Peyer's patch (tissue), 4 donors: ENCODE measurements at regions not wholly inside any gene's neighbourhood (a gene's known extent, or its start where the extent isn't known, plus 50 kb on each side); places are given as distances from the start of the nearest gene placed in this dataset.

ENCODE experiments used
- CTCF ChIP-seq, 6 experiments: fragments of 450-650 bp in 4 of 6; fragments of 200-600 bp in 2 of 6; sonication (generic) in 1 of 6; IDR thresholded peaks; one replicate each; pipeline ENCODE4 v1.5.1; 2017 to 2019; ENCODE audit warnings: antibody characterized with exemption in 6 of 6, mild to moderate bottlenecking in 3 of 6, moderate library complexity in 1 of 6
- POLR2A ChIP-seq, 2 donors: fragments of 450-650 bp; IDR thresholded peaks; one replicate each; pipeline ENCODE4 v1.5.1; 2017; ENCODE audit warnings: antibody characterized with exemption in 2 of 2, mild to moderate bottlenecking in 2 of 2, moderate library complexity in 2 of 2

DNA sequence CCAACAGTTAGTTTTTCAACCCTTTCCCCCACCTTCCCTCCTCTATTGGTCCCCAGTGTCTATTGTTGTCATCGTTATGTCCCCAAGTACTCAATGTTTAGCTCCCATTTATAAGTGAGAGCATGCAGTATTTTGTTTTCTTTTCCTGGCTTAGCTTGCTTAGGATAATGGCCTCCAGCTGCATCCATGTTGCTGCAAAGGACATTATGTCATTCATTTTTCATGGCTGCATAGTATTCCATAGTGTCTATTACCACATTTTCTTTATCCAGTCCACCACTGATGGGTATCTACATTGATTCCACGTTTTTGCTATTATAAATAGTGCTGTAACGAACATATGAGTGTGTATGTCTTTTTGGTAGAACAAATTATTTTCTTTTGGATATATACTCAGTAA is 55.3 kb upstream of the HIVEP1 start:
- no peak for TF ChIP-seq CTCF (IDR thresholded peaks at IDR 0.05)
- TF ChIP-seq POLR2A (IDR thresholded peaks at IDR 0.05), result no peak
